Lung (tissue), 11 donors: ENCODE measurements at regions not wholly inside any gene's neighbourhood (a gene's known extent, or its start where the extent isn't known, plus 50 kb on each side); places are given as distances from the start of the nearest gene placed in this dataset.

Source experiments
- ATAC-seq: fragments of 200-7000 bp; cut with Tn5 transposase; one replicate; pipeline ENCODE4 v1.9.1; 2020; ENCODE audit warnings: moderate number of reproducible peaks; ENCODE audit not compliant: insufficient read depth, low FRiP score
- DNase-seq, 3 donors: peaks; one replicate each; pipeline ENCODE4 v3.0.0-alpha.2; 2013 to 2017
- H3K27ac ChIP-seq, 2 donors: one replicate each; pipeline ENCODE4 v1.5.1; 2013; ENCODE audit warnings: mild to moderate bottlenecking in 2 of 2, moderate library complexity in 2 of 2, control low read depth in 1 of 2, inconsistent platforms in 1 of 2, low read depth in 1 of 2, low read length in 1 of 2
- H3K27me3 ChIP-seq, 3 donors: one replicate each; pipeline ENCODE4 v1.5.1; 2013; ENCODE audit warnings: low read length in 2 of 3; ENCODE audit not compliant: control insufficient read depth in 3 of 3, insufficient read depth in 3 of 3
- H3K36me3 ChIP-seq, 4 donors: one replicate each; pipeline ENCODE4 v1.5.1; 2013; ENCODE audit warnings: low read length in 4 of 4, mild to moderate bottlenecking in 1 of 4, moderate library complexity in 1 of 4; ENCODE audit not compliant: control insufficient read depth in 4 of 4, insufficient read depth in 4 of 4
- H3K4me1 ChIP-seq, 5 donors: one replicate each; pipeline ENCODE4 v1.5.1; 2013; ENCODE audit warnings: low read length in 5 of 5, mild to moderate bottlenecking in 2 of 5, moderate library complexity in 1 of 5; ENCODE audit not compliant: control insufficient read depth in 5 of 5, insufficient read depth in 5 of 5
- H3K4me3 ChIP-seq: one replicate; pipeline ENCODE4 v1.5.1; 2013; ENCODE audit warnings: mild to moderate bottlenecking, control low read depth, moderate library complexity
- H3K9ac ChIP-seq, 2 donors: one replicate each; pipeline ENCODE4 v1.5.1; 2013; ENCODE audit warnings: low read length in 2 of 2, control low read depth in 1 of 2; ENCODE audit not compliant: insufficient read depth in 1 of 2
- H3K9me3 ChIP-seq, 4 donors: one replicate each; pipeline ENCODE4 v1.5.1; 2013; ENCODE audit warnings: low read length in 3 of 4, mild to moderate bottlenecking in 1 of 4, moderate library complexity in 1 of 4; ENCODE audit not compliant: control insufficient read depth in 4 of 4, insufficient read depth in 3 of 4
- WGBS, 2 donors: extraction: QIAGEN DNeasy Blood & Tissue Kit; methylation state at CpG; one replicate each; pipeline ENCODE4 v1.1.7; 2013; 5-methylcytosine and 5-hydroxymethylcytosine counted together
- TF ChIP-seq, protein P1 (sequence below): IDR thresholded peaks from 2 replicates; pipeline ENCODE4 v1.5.1; 2012; ENCODE audit warnings: mild to moderate bottlenecking; ENCODE audit errors: control extremely low read depth, extremely low read depth
- donor health status: control.
- donor health status: control.
- donor health status: Bipolar disorder and iron deficiency.
- donor health status: healthy.
- donor health status: DM: yes; HTN: yes; CAD: no.

DNA sequence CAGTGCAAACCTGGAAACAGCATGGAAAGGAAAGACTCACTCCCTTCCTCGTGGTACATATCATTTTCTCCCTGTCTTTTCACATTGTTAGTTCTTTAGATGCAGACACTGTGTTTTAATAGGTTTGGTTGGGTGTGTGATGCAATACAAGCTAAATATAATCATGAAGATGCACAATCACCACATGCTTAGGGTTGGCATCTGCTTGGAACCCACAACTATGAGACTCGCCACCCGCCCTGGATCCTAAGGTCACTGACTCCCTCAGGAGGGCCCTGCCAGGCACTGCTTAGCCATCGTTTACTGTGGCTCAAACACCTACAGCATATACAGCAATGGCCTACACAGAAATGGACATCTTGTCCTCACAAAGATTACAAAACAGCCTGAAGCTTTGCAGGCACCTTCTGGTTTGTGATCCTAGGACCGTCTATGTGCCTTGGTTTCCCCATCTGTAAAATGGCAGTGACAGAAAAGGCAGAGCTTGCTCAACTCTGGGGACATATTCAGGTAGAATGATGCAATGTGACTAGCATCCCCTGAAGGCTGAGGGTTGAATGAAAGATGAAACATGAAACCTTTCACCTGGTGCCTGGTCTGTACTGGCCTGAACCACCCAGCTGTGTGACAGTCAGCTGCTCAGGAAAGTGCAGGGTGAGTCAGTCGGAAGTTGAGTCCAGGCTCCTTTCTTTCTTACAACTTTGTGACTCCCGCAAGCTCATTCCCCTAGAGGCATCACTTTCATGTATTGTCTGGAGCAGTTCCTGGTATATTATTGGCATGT lies 123.6 kb upstream of the PFN2 start:
- no peaks in the 10 kb centered on the region for H3K27me3 ChIP-seq
- no peaks in the 10 kb centered on the region for H3K36me3 ChIP-seq
- H3K9me3 ChIP-seq: no peaks in the 10 kb centered on the region
- 88 to 90% methylated on average over 7 of the region's 7 CpGs for WGBS, 2 donors
- H3K4me1 ChIP-seq: no peaks in the 10 kb centered on the region
- TF ChIP-seq, protein P1, sequence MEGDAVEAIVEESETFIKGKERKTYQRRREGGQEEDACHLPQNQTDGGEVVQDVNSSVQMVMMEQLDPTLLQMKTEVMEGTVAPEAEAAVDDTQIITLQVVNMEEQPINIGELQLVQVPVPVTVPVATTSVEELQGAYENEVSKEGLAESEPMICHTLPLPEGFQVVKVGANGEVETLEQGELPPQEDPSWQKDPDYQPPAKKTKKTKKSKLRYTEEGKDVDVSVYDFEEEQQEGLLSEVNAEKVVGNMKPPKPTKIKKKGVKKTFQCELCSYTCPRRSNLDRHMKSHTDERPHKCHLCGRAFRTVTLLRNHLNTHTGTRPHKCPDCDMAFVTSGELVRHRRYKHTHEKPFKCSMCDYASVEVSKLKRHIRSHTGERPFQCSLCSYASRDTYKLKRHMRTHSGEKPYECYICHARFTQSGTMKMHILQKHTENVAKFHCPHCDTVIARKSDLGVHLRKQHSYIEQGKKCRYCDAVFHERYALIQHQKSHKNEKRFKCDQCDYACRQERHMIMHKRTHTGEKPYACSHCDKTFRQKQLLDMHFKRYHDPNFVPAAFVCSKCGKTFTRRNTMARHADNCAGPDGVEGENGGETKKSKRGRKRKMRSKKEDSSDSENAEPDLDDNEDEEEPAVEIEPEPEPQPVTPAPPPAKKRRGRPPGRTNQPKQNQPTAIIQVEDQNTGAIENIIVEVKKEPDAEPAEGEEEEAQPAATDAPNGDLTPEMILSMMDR: no peak
- DNase-seq: no peak
- no peak for ATAC-seq
- H3K4me3 ChIP-seq: no peak overlapping the region
- H3K9ac ChIP-seq: no peak overlapping the region
- no peak overlapping the region for H3K27ac ChIP-seq

- Histone ChIP-seq H3K27me3 (no peaks in the 10 kb centered on the region), H3K36me3 (no peaks in the 10 kb centered on the region), H3K4me3 (no peak overlapping the region), H3K9me3 (no peaks in the 10 kb centered on the region), H3K4me1 (no peaks in the 10 kb centered on the region), H3K9ac (no peak overlapping the region), H3K27ac (no peak overlapping the region)
- 67 to 75% methylated on average over 4 of the region's 4 CpGs for WGBS, 2 donors
- ATAC-seq: no peak
- DNase-seq: no peak
- TF ChIP-seq, protein P1: no peak
Measured at GRCh38 chr3:150091626-150092025, 120.9 kb upstream of the PFN2 start.

- Histone ChIP-seq H3K9ac (no peak overlapping the region), H3K36me3 (no peaks in the 10 kb centered on the region), H3K9me3 (no peaks in the 10 kb centered on the region), H3K4me3 (no peak overlapping the region), H3K27me3 (no peaks in the 10 kb centered on the region), H3K27ac (no peak overlapping the region), H3K4me1 (no peaks in the 10 kb centered on the region)
- 68 to 81% methylated on average over 2 of the region's 2 CpGs for WGBS, 2 donors
- no peak for ATAC-seq
- DNase-seq: no peak
- TF ChIP-seq, protein P1: no peak
Measured at GRCh38 chr3:150090877-150091276, 120.2 kb upstream of the PFN2 start.

DNA sequence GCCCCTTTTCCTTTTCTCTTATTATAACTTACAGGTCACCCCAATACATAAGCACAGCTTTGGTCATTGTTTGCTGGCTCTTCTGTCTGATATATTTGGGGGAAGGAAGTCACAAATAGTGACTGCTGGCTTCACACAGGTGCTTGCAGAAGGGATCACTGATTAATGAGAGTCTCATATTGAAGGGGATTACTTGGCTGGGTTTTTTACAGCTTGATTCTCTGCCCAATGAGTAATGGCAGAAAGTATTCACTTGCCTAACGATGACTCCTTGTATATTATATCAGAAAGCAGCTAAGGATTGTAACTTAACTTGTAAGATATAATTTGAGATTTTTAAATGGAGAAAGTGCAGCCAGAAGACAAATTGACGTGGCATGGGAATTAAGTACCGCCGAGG lies 119.3 kb upstream of the PFN2 start:
- no peaks in the 10 kb centered on the region for H3K4me1 ChIP-seq
- H3K4me3 ChIP-seq: no peak overlapping the region
- no peaks in the 10 kb centered on the region for H3K36me3 ChIP-seq
- no peak overlapping the region for H3K27ac ChIP-seq
- no peaks in the 10 kb centered on the region for H3K27me3 ChIP-seq
- no peaks in the 10 kb centered on the region for H3K9me3 ChIP-seq
- ATAC-seq (no peak), DNase-seq (no peak)
- TF ChIP-seq, protein P1: no peak
- no peak overlapping the region for H3K9ac ChIP-seq
- WGBS, 2 donors: 84 to 95% methylated on average over 4 of the region's 4 CpGs
